Nephron progenitor cell (in vitro differentiated cells): ENCODE measurements at regions not wholly inside any gene's neighbourhood (a gene's known extent, or its start where the extent isn't known, plus 50 kb on each side); places are given as distances from the start of the nearest gene placed in this dataset.

ENCODE experiments used
- DNase-seq: peaks from one replicate; pipeline ENCODE4 v3.0.0; 2021
- H3K27ac Mint-ChIP-seq: 2 replicates; pipeline ENCODE4 v1.8.0; 2021; ENCODE audit warnings: mild to moderate bottlenecking, moderate library complexity, mixed read lengths
- H3K27me3 Mint-ChIP-seq: 2 replicates; pipeline ENCODE4 v1.8.0; 2021; ENCODE audit warnings: mild to moderate bottlenecking, low read depth, mixed read lengths; ENCODE audit not compliant: poor library complexity
- H3K36me3 Mint-ChIP-seq: 2 replicates; pipeline ENCODE4 v1.8.0; 2021; ENCODE audit warnings: low read depth, mixed read lengths
- H3K4me1 Mint-ChIP-seq: 2 replicates; pipeline ENCODE4 v1.8.0; 2021; ENCODE audit warnings: mixed read lengths
- H3K4me3 Mint-ChIP-seq: 2 replicates; pipeline ENCODE4 v1.8.0; 2021; ENCODE audit warnings: mild to moderate bottlenecking, moderate library complexity, mixed read lengths
- H3K9me3 Mint-ChIP-seq: 2 replicates; pipeline ENCODE4 v1.8.0; 2021; ENCODE audit warnings: mild to moderate bottlenecking, moderate library complexity, mixed read lengths
- CTCF ChIP-seq: fragments of 200-600 bp; sonication (generic); IDR thresholded peaks from 2 replicates; pipeline ENCODE4 v1.5.0; 2021; ENCODE audit warnings: antibody characterized with exemption

GRCh38 chr16:26267641-26268040, 575.9 kb downstream of the HS3ST4 start:
- no peaks in the 10 kb centered on the region for H3K27me3 Mint-ChIP-seq
- TF ChIP-seq CTCF, result no peak
- no peaks in the 10 kb centered on the region for H3K36me3 Mint-ChIP-seq
- H3K4me3 Mint-ChIP-seq, result no peak overlapping the region
- no peak for DNase-seq
- H3K27ac Mint-ChIP-seq, result no peak overlapping the region
- H3K4me1 Mint-ChIP-seq, result peaks cover 8% of the 10 kb centered on the region
- H3K9me3 Mint-ChIP-seq, result peaks cover 6% of the 10 kb centered on the region

- TF ChIP-seq CTCF, result no peak
- Mint-ChIP-seq H3K36me3 (no peaks in the 10 kb centered on the region), H3K4me3 (no peak overlapping the region), H3K4me1 (no peaks in the 10 kb centered on the region), H3K9me3 (no peaks in the 10 kb centered on the region), H3K27ac (no peak overlapping the region), H3K27me3 (no peaks in the 10 kb centered on the region)
- no peak for DNase-seq
Observed at GRCh38 chr16:26269673-26270072, 577.9 kb downstream of the HS3ST4 start.

- no peaks in the 10 kb centered on the region for H3K27me3 Mint-ChIP-seq
- TF ChIP-seq CTCF, result no peak
- peaks cover 10% of the 10 kb centered on the region for H3K9me3 Mint-ChIP-seq
- H3K4me3 Mint-ChIP-seq, result no peak overlapping the region
- no peak for DNase-seq
- no peaks in the 10 kb centered on the region for H3K36me3 Mint-ChIP-seq
- H3K4me1 Mint-ChIP-seq, result no peaks in the 10 kb centered on the region
- H3K27ac Mint-ChIP-seq, result no peak overlapping the region
Observed at GRCh38 chr16:26273607-26274006, 581.8 kb downstream of the HS3ST4 start.

- TF ChIP-seq CTCF, result no peak
- DNase-seq, result no peak
- Mint-ChIP-seq H3K9me3 (peaks cover 17% of the 10 kb centered on the region), H3K36me3 (no peaks in the 10 kb centered on the region), H3K27me3 (no peaks in the 10 kb centered on the region), H3K27ac (no peak overlapping the region), H3K4me1 (no peaks in the 10 kb centered on the region), H3K4me3 (no peak overlapping the region)
Observed at GRCh38 chr16:26275021-26275590, 583.3 kb downstream of the HS3ST4 start.

GRCh38 chr16:26276289-26276688, 584.5 kb downstream of the HS3ST4 start:
- Mint-ChIP-seq H3K4me1 (no peaks in the 10 kb centered on the region), H3K27me3 (no peaks in the 10 kb centered on the region), H3K36me3 (no peaks in the 10 kb centered on the region), H3K4me3 (no peak overlapping the region), H3K9me3 (peaks cover 17% of the 10 kb centered on the region), H3K27ac (no peak overlapping the region)
- no peak for TF ChIP-seq CTCF
- no peak for DNase-seq

GRCh38 chr16:26281381-26282110, 589.8 kb downstream of the HS3ST4 start:
- no peak for DNase-seq
- no peaks in the 10 kb centered on the region for H3K36me3 Mint-ChIP-seq
- no peaks in the 10 kb centered on the region for H3K4me1 Mint-ChIP-seq
- H3K4me3 Mint-ChIP-seq, result no peak overlapping the region
- H3K27me3 Mint-ChIP-seq, result no peaks in the 10 kb centered on the region
- H3K9me3 Mint-ChIP-seq, result peaks cover 17% of the 10 kb centered on the region
- TF ChIP-seq CTCF, result no peak
- no peak overlapping the region for H3K27ac Mint-ChIP-seq
